CD4-positive, alpha-beta T cell (primary cell): ENCODE measurements at regions not wholly inside any gene's neighbourhood (a gene's known extent, or its start where the extent isn't known, plus 50 kb on each side); places are given as distances from the start of the nearest gene placed in this dataset.

Source experiments
- ATAC-seq: fragments of 200-7000 bp; cut with Tn5 transposase; one replicate; pipeline ENCODE4 v1.10.0; 2022; ENCODE audit warnings: mild to moderate bottlenecking; ENCODE audit not compliant: poor library complexity
- CTCF ChIA-PET: fragments of 350-600 bp; sonication (Branson Sonifier 250); formaldehyde crosslinking; loops from one replicate; lab custom pipeline; 2021; ENCODE audit warnings: antibody characterized with exemption, inconsistent platforms; lab: Charles Lee
- POLR2A ChIA-PET: fragments of 350-600 bp; sonication (Branson Sonifier 250); formaldehyde crosslinking; loops from one replicate; lab custom pipeline; 2021; ENCODE audit warnings: antibody characterized with exemption, inconsistent platforms; lab: Charles Lee
- DNase-seq, 14 experiments: peaks; one replicate each; pipeline ENCODE4 v3.0.0-alpha.2; 2013 to 2020; ENCODE audit warnings: mixed read lengths in 2 of 14
- H3K27ac ChIP-seq, 2 donors: one replicate each; pipeline versions ENCODE4 v1.5.1 to v1.7.0; 2013; ENCODE audit warnings: low read length in 2 of 2, low read depth in 1 of 2, mild to moderate bottlenecking in 1 of 2
- H3K27me3 ChIP-seq, 2 experiments: 1 replicate in 1 of 2; 2 replicates in 1 of 2; pipeline versions ENCODE4 v1.6.1 to v1.7.0; 2013; ENCODE audit warnings: low read length in 2 of 2, control low read depth in 1 of 2, mild to moderate bottlenecking in 1 of 2, moderate library complexity in 1 of 2; ENCODE audit not compliant: insufficient read depth in 2 of 2, control insufficient read depth in 1 of 2
- H3K36me3 ChIP-seq: one replicate; pipeline ENCODE4 v1.6.1; 2013; ENCODE audit warnings: low read length, control low read depth; ENCODE audit not compliant: insufficient read depth
- H3K4me1 ChIP-seq: one replicate; pipeline ENCODE4 v1.6.1; 2013; ENCODE audit warnings: low read length, control low read depth; ENCODE audit not compliant: insufficient read depth
- H3K4me3 ChIP-seq: one replicate; pipeline ENCODE4 v1.5.1; 2013; ENCODE audit warnings: mild to moderate bottlenecking, low read length, moderate library complexity
- H3K9me3 ChIP-seq, 2 experiments: 1 replicate in 1 of 2; 2 replicates in 1 of 2; pipeline versions ENCODE4 v1.6.1 to v1.7.0; 2013; ENCODE audit warnings: low read length in 2 of 2, mild to moderate bottlenecking in 2 of 2, control low read depth in 1 of 2, moderate library complexity in 1 of 2; ENCODE audit not compliant: control insufficient read depth in 1 of 2, insufficient read depth in 1 of 2
- H3K27ac Mint-ChIP-seq: one replicate; pipeline ENCODE4 v1.8.0; 2020; ENCODE audit warnings: mixed read lengths
- H3K27me3 Mint-ChIP-seq: one replicate; pipeline ENCODE4 v1.8.0; 2021; ENCODE audit warnings: mixed read lengths
- H3K36me3 Mint-ChIP-seq: one replicate; pipeline ENCODE4 v1.8.0; 2021; ENCODE audit warnings: low read depth, mixed read lengths
- H3K4me1 Mint-ChIP-seq: one replicate; pipeline ENCODE4 v1.8.0; 2021; ENCODE audit warnings: low read depth, mixed read lengths
- H3K4me3 Mint-ChIP-seq: one replicate; pipeline ENCODE4 v1.8.0; 2020; ENCODE audit warnings: mild to moderate bottlenecking, mixed read lengths
- H3K9me3 Mint-ChIP-seq: one replicate; pipeline ENCODE4 v1.8.0; 2020; ENCODE audit warnings: mixed read lengths
- CTCF ChIP-seq: fragments of 200-600 bp; IDR thresholded peaks from one replicate; pipeline ENCODE4 v1.8.0; 2022; ENCODE audit warnings: antibody characterized with exemption, mild to moderate bottlenecking
- intact Hi-C, 2 experiments: fragments of 100-400 bp; cut with DNase I in 1 of 2; cut with micrococcal nuclease in 1 of 2; formaldehyde crosslinking; loops; one replicate each; pipeline versions ENCODE4 v1.15.1 to v1.9.0; 2023 to 2025; cut with DNase I, micrococcal nuclease

DNA sequence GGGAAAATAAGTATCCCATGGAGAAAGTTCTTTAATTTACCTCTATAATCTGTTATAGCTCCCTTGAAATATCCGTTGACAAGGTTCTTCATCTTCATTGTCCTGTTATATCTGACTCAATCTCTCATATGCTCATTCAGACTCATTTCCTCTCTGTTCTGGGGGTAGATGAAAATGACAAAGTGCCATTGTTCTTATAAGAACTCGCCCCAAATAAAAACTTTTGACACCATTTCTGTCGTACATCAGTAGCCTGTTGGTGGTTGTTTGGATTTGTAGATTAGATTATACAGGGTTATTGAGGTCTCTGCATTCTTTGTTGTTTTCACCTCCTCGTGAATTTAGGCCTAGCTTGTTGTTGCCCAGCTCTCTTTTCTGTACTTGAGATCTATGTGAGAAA, 55.2 kb upstream of the IPO9 start:
- peaks cover 8 to 10% of the 10 kb centered on the region in 2 experiments for H3K9me3 ChIP-seq
- Mint-ChIP-seq H3K9me3 (peaks cover 4% of the 10 kb centered on the region), H3K27me3 (no peaks in the 10 kb centered on the region), H3K4me3 (no peak overlapping the region), H3K4me1 (no peaks in the 10 kb centered on the region), H3K27ac (no peak overlapping the region), H3K36me3 (peaks cover 6% of the 10 kb centered on the region)
- CTCF ChIA-PET: no interaction called here
- H3K27me3 ChIP-seq: no peaks in the 10 kb centered on the region
- no peak overlapping the region for H3K27ac ChIP-seq
- H3K4me1 ChIP-seq: no peaks in the 10 kb centered on the region
- no peak for DNase-seq
- no peak overlapping the region for H3K4me3 ChIP-seq
- no peaks in the 10 kb centered on the region for H3K36me3 ChIP-seq
- ATAC-seq: no peak
- intact Hi-C loops: no loop called here
- TF ChIP-seq CTCF: no peak
- POLR2A ChIA-PET: no interaction called here

- DNase-seq (no peak), ATAC-seq (no peak)
- peaks cover 6% of the 10 kb centered on the region for H3K36me3 Mint-ChIP-seq
- no peaks in the 10 kb centered on the region for H3K27me3 Mint-ChIP-seq
- ChIA-PET POLR2A (no interaction called here), CTCF (no interaction called here)
- no peaks in the 10 kb centered on the region for H3K4me1 Mint-ChIP-seq
- no peak for TF ChIP-seq CTCF
- Histone ChIP-seq H3K27ac (no peak overlapping the region), H3K27me3 (no peaks in the 10 kb centered on the region), H3K4me1 (no peaks in the 10 kb centered on the region), H3K36me3 (no peaks in the 10 kb centered on the region), H3K4me3 (no peak overlapping the region), H3K9me3 (peaks cover 8 to 10% of the 10 kb centered on the region in 2 experiments)
- peaks cover 4% of the 10 kb centered on the region for H3K9me3 Mint-ChIP-seq
- H3K27ac Mint-ChIP-seq: no peak overlapping the region
- intact Hi-C loops: no loop called here
- H3K4me3 Mint-ChIP-seq: no peak overlapping the region
Measured at GRCh38 chr1:201774224-201774982, 54.6 kb upstream of the IPO9 start.

GRCh38 chr1:201774983-201775344, 54.0 kb upstream of the IPO9 start:
- no peak for TF ChIP-seq CTCF
- ATAC-seq (no peak), DNase-seq (no peak)
- H3K27ac ChIP-seq: no peak overlapping the region
- H3K4me1 ChIP-seq: no peaks in the 10 kb centered on the region
- no peaks in the 10 kb centered on the region for H3K36me3 ChIP-seq
- CTCF ChIA-PET: interaction anchor here (0.6 kb wide), 1 partner anchor 98 kb away, joined by 3 read pairs; no protein-coding TSS in a partner anchor
- Mint-ChIP-seq H3K27me3 (no peaks in the 10 kb centered on the region), H3K4me1 (no peaks in the 10 kb centered on the region), H3K36me3 (peaks cover 6% of the 10 kb centered on the region), H3K9me3 (peaks cover 4% of the 10 kb centered on the region), H3K4me3 (no peak overlapping the region), H3K27ac (no peak overlapping the region)
- POLR2A ChIA-PET: no interaction called here
- peaks cover 8 to 10% of the 10 kb centered on the region in 2 experiments for H3K9me3 ChIP-seq
- H3K27me3 ChIP-seq: no peaks in the 10 kb centered on the region
- H3K4me3 ChIP-seq: no peak overlapping the region
- intact Hi-C loops: no loop called here
